ENCODE measurements at regions not wholly inside any gene's neighbourhood (a gene's known extent, or its start where the extent isn't known, plus 50 kb on each side); places are given as distances from the start of the nearest gene placed in this dataset.
A peak's percentile ranks its signal among the peaks of the same experiment; 100 is the strongest.

DNA sequence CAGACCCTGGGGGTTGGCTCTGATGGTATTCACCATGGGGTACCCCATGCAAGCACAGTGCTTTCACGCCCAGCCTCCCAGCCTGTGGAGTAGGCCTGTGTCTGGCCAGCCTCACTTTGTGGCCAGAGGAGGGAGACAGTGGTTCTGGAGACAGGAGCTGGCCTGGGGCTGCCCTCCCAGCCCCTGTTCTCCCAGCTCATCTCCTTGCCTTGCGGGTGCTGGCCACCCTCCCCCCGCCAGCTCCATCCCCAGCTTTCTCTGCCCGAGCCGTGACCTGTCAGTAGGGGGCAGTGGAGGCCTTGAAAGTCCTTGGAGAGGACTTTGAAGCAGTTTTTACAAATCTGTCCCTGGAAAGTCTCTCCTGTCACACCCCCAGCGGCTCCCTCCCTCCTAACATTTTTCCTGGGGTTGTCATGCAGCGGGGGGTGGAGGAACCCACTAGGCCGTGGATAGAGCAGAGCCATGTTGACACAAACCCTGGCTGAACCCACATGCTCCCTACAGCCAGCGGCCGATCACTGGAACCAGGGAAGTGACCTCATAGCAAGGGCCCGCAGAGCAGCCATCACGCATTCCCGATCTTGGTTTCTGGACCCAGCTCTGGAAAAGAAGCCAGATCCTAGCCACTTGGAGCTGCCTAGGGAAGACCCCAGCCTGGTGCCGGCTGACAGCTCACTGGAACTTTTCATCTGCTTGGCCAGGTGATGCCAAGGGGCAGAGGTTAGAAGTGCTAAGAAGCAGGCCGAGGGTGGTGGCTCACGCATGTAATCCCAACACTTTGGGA is 289.4 kb downstream of the SEC14L1 start:
- TF ChIP-seq, protein P1, sequence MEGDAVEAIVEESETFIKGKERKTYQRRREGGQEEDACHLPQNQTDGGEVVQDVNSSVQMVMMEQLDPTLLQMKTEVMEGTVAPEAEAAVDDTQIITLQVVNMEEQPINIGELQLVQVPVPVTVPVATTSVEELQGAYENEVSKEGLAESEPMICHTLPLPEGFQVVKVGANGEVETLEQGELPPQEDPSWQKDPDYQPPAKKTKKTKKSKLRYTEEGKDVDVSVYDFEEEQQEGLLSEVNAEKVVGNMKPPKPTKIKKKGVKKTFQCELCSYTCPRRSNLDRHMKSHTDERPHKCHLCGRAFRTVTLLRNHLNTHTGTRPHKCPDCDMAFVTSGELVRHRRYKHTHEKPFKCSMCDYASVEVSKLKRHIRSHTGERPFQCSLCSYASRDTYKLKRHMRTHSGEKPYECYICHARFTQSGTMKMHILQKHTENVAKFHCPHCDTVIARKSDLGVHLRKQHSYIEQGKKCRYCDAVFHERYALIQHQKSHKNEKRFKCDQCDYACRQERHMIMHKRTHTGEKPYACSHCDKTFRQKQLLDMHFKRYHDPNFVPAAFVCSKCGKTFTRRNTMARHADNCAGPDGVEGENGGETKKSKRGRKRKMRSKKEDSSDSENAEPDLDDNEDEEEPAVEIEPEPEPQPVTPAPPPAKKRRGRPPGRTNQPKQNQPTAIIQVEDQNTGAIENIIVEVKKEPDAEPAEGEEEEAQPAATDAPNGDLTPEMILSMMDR (conservative IDR thresholded peaks at IDR 0.05; ENCODE audit: low read depth): peak; percentile 80
- ChIA-PET CTCF (interaction anchor here (0.5 to 1.5 kb wide), 12 partner anchors 19 to 279 kb away, joined by 3 to 6 read pairs (median 4); no protein-coding TSS in a partner anchor), POLR2A (ENCODE audit: low non-redundant PET) (no interaction called here)
- DNase-seq (ENCODE audit: low spot score): no peak
- peak overlapping the region; percentile 98 for H3K27ac ChIP-seq

DNA sequence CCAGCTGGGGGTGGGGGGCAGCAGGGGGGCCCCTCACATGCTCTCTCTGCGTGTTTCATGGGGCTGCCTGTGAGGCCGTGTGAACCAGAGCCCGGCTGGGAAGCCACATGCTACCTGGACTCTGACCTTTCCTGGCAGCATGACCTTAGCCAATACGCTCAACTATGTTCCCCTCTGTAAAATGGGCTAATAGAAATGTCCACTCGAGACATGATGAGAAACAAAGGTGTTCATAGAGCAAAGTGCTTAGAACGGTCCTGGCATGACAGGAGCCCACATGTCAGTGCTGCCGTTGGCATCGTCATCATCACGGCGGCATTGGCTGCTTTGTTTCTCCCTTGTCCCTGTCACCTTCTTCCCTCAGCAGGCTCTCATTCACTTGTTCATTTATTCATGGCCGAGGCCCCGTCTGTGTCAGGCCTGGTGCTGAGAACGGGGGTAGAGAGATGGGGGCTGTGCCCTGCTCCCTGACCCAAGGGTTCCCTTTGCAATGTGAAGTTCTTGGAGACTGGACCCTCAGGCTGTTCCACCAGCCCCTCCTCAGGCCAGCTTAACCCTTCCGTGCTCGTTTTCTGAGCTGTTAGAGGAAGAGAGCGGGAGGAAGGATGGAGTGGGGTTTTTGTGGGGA is 291.4 kb downstream of the SEC14L1 start:
- POLR2A ChIA-PET (ENCODE audit: low non-redundant PET): no interaction called here
- peak overlapping the region; percentile 31; the same call in 1 of the 2 replicates for H3K27ac ChIP-seq
- no peak for DNase-seq (ENCODE audit: low spot score)
- CTCF ChIA-PET: no interaction called here
- TF ChIP-seq, protein P1 (conservative IDR thresholded peaks at IDR 0.05; ENCODE audit: low read depth): no peak

DNA sequence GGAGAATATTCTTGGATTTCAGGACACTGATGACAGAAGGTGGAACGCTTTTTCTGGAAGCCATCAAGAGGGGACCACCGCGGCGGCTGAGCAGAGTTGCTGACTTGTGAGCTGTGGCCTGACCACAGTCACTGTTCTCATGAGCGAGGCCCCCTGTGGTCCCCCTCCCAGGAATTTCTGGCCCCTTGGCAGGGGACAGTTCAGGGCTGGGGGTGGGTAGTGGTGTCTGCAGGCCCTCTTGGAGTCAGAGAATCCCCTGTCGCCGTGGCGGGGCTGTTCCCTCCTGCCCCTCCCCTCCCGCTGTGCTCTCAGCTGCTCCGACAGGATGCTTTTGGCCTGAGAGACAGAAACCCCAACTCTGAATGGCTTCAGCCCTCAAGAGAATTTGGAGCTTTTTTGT is 292.0 kb downstream of the SEC14L1 start:
- DNase-seq (ENCODE audit: low spot score): no peak
- ChIA-PET CTCF (interaction anchor here (1.1 kb wide), 1 partner anchor 17 kb away, joined by 3 read pairs; no protein-coding TSS in a partner anchor), POLR2A (ENCODE audit: low non-redundant PET) (no interaction called here)
- 0 out of 2 replicates have a peak overlapping the region, but pooled peaks have one; percentile 70 for H3K27ac ChIP-seq
- TF ChIP-seq, protein P1 (conservative IDR thresholded peaks at IDR 0.05; ENCODE audit: low read depth): no peak

DNA sequence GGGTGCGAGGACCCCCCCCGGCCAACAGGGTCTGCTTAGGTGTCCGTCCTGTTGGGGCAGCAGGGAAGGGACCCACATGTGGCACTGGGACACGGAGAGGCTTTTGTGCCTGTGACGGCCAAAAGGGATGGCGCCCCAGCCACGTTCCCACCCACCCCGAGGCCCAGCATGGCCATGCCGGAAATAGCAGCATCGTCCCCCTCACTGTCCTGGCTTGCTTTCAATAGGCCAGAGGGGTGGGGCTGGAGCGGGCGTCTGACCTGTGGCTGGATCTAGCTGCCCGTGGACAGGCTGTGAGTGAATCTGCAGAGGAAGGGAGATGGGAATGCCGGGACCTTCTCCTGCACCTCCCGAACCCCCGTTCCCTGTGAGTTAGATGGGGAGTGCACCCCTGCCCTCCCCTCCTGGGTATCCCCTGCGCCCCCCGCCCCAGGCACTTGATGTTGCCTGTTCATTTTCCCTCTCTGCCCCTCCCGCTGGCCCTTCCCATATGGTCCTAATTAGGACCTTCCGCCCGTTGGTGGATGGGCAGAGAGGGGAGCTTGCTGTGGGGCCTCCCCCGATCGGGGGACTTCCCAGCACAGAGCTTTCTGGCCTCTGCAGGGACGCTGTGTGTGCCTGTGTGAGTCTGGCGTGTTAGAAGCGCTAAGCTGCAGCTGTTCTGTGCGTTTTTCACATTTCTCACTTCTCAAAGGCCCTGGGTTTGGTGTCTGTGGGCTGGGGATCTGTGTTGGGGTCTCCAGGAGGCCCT is 292.8 kb downstream of the SEC14L1 start:
- CTCF ChIA-PET: interaction anchor here (1.1 kb wide), 1 partner anchor 16 kb away, joined by 3 read pairs; no protein-coding TSS in a partner anchor
- no peak for DNase-seq (ENCODE audit: low spot score)
- POLR2A ChIA-PET (ENCODE audit: low non-redundant PET): no interaction called here
- TF ChIP-seq, protein P1 (conservative IDR thresholded peaks at IDR 0.05; ENCODE audit: low read depth): no peak
- H3K27ac ChIP-seq: peak overlapping the region; percentile 70

DNA sequence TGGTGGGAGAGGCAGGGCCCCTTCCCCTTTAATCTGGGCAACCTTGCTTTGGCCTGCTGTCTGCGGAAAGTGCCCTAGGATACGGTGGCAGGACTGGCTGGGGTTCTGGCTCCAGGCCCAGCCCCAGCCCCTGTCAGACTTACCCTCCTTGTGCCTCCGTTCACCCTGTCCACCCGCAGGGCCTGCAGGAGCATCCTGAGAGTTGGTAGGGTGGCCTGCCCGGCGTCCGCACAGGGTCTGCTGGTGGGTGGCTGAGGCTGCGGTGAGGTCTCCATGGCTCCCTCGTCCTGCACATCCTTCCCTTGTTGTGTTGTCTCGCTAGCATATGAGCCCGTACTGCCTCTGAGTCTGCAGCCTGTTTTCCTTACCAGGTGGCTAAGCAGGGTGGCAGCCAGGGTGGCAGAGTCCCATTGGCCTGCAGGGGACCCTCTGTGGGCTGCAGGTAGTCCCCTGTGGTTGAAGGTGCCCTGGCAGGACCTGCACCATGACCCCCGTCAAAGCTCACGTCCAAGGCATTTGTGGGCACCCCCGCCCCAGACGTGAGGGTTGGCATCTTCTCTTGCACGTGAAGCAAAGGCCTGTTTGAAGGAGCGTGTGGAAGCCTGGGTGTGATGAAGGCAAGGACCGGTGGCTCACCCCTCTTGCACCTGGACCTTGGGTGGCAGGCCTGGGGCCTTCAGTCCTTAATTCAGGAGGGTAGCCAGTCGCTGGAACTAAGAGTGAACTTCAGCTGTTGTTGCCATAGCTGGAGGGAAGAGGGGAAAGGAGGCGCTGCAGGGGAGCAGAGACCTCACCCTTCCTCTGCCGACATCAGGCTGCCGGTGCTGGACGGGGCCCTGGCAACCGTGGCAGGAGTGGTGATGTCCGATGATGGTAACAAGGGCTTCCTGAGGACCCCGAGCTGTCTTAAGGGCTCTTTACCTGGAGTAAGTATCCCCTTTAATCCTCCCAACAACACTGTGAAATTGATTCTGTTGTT is 293.7 kb downstream of the SEC14L1 start:
- CTCF ChIA-PET: interaction anchor here (0.6 kb wide), 1 partner anchor 1416 kb away, joined by 3 read pairs; no protein-coding TSS in a partner anchor
- H3K27ac ChIP-seq: peak overlapping the region; percentile 70
- DNase-seq (ENCODE audit: low spot score): no peak
- POLR2A ChIA-PET (ENCODE audit: low non-redundant PET): no interaction called here
- TF ChIP-seq, protein P1 (conservative IDR thresholded peaks at IDR 0.05; ENCODE audit: low read depth): no peak
